ENCODE measurements at regions not wholly inside any gene's neighbourhood (a gene's known extent, or its start where the extent isn't known, plus 50 kb on each side); places are given as distances from the start of the nearest gene placed in this dataset.

DNA sequence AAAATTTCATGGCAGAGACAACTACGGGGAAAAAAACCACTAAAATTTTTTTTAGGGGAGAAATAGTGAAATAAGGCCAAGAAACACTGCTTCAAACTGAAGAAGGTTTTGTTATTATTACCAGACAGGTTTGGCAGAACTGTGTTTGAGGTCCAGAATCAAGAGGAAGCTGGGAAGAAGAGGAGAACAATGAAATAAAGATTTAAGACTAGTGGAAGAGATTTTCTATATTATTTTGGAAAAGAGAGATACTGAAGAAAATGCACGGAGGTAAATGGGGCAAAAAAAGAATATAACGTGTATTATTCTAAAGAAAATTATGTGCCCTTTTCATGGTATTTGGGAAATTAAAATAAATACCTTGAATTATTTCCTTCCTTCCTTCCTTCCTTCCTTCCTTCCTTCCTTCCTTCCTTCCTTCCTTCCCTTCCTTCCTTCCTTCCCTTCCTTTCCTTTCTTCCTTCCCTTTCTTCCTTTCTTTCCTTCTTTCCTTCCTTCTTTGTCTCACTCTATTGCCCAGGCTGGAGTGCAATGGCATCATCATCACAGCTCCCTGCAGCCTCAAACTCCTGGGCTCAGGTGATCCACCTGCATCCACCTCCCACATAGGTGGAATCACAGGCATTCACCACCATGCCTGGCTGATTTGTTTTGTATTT lies 124.3 kb downstream of the GJA1 start:
- TF ChIP-seq POLR2A (IDR thresholded peaks at IDR 0.05; ENCODE audit: low read length), result no peak
- no peak for TF ChIP-seq GATA1 (IDR thresholded peaks at IDR 0.05; ENCODE audit: low read depth, low read length)

All from erythroblast (primary cell).